ENCODE measurements at regions not wholly inside any gene's neighbourhood (a gene's known extent, or its start where the extent isn't known, plus 50 kb on each side); places are given as distances from the start of the nearest gene placed in this dataset.

GRCh38 chr12:61397668-61398067, 862.5 kb upstream of the USP15 start:
- no peak overlapping the region for H4K91ac ChIP-seq (ENCODE audit: low read length)
- no peak overlapping the region for H2AFZ ChIP-seq (ENCODE audit: low read depth, low read length)
- no peak overlapping the region for H3K4me2 ChIP-seq (ENCODE audit: low read length, poor library complexity, severe bottlenecking)
- H3K79me1 ChIP-seq (replicated peaks; ENCODE audit: low read length, poor library complexity, severe bottlenecking) = no peaks in the 10 kb centered on the region
- H3K36me3 ChIP-seq (ENCODE audit: control insufficient read depth in 1 of 2, insufficient read depth in 2 of 2, low read depth in 1 of 2, low read length in 2 of 2) = no peaks in the 10 kb centered on the region
- H3K27me3 ChIP-seq (ENCODE audit: control insufficient read depth in 1 of 2, insufficient read depth in 1 of 2, low read length in 2 of 2) = no peaks in the 10 kb centered on the region
- H3K9me3 ChIP-seq (ENCODE audit: control insufficient read depth, low read length) = peaks cover 2% of the 10 kb centered on the region
- H3K4me3 ChIP-seq (ENCODE audit: insufficient read depth in 1 of 2, low read depth in 1 of 2, low read length in 2 of 2) = no peak overlapping the region
- no peak for DNase-seq
- H2AK5ac ChIP-seq (ENCODE audit: low read length, severe bottlenecking) = no peak overlapping the region
- H2BK120ac ChIP-seq (ENCODE audit: low read depth, low read length) = no peak overlapping the region
- no peak overlapping the region for H2BK12ac ChIP-seq (ENCODE audit: low read length in 2 of 2)
- no peak overlapping the region for H3K9ac ChIP-seq (ENCODE audit: low read length)
- H2BK5ac ChIP-seq (ENCODE audit: low read depth, low read length, poor library complexity, severe bottlenecking) = no peak overlapping the region
- no peak overlapping the region for H3K23ac ChIP-seq (ENCODE audit: low read length in 2 of 2)
- no peak overlapping the region for H3K18ac ChIP-seq (ENCODE audit: low read depth in 1 of 2, low read length in 2 of 2)
- no peaks in the 10 kb centered on the region for H3K4me1 ChIP-seq (ENCODE audit: control insufficient read depth, insufficient read depth, low read depth, low read length)
- H3K14ac ChIP-seq (ENCODE audit: low read length in 2 of 2) = no peak overlapping the region
- H3K27ac ChIP-seq (ENCODE audit: low read length, poor library complexity, severe bottlenecking) = no peak overlapping the region
- H4K8ac ChIP-seq (ENCODE audit: low read length) = no peak overlapping the region
- no peak overlapping the region for H2BK15ac ChIP-seq (ENCODE audit: low read depth, poor library complexity, severe bottlenecking)
- no peak overlapping the region for H3K4ac ChIP-seq (ENCODE audit: low read depth in 1 of 2, low read length in 2 of 2)

- no peak overlapping the region for H3K4me2 ChIP-seq (ENCODE audit: low read length, poor library complexity, severe bottlenecking)
- no peaks in the 10 kb centered on the region for H3K36me3 ChIP-seq (ENCODE audit: control insufficient read depth in 1 of 2, insufficient read depth in 2 of 2, low read depth in 1 of 2, low read length in 2 of 2)
- no peak overlapping the region for H4K8ac ChIP-seq (ENCODE audit: low read length)
- no peak overlapping the region for H3K4me3 ChIP-seq (ENCODE audit: insufficient read depth in 1 of 2, low read depth in 1 of 2, low read length in 2 of 2)
- no peaks in the 10 kb centered on the region for H3K79me1 ChIP-seq (replicated peaks; ENCODE audit: low read length, poor library complexity, severe bottlenecking)
- H2BK12ac ChIP-seq (ENCODE audit: low read length in 2 of 2) = no peak overlapping the region
- no peak overlapping the region for H3K14ac ChIP-seq (ENCODE audit: low read length in 2 of 2)
- no peak overlapping the region for H3K4ac ChIP-seq (ENCODE audit: low read depth in 1 of 2, low read length in 2 of 2)
- H3K9ac ChIP-seq (ENCODE audit: low read length) = no peak overlapping the region
- no peaks in the 10 kb centered on the region for H3K27me3 ChIP-seq (ENCODE audit: control insufficient read depth in 1 of 2, insufficient read depth in 1 of 2, low read length in 2 of 2)
- no peak overlapping the region for H4K91ac ChIP-seq (ENCODE audit: low read length)
- no peak overlapping the region for H3K27ac ChIP-seq (ENCODE audit: low read length, poor library complexity, severe bottlenecking)
- no peak for DNase-seq
- no peaks in the 10 kb centered on the region for H3K4me1 ChIP-seq (ENCODE audit: control insufficient read depth, insufficient read depth, low read depth, low read length)
- H3K18ac ChIP-seq (ENCODE audit: low read depth in 1 of 2, low read length in 2 of 2) = no peak overlapping the region
- H3K9me3 ChIP-seq (ENCODE audit: control insufficient read depth, low read length) = peaks cover 8% of the 10 kb centered on the region
- H2BK5ac ChIP-seq (ENCODE audit: low read depth, low read length, poor library complexity, severe bottlenecking) = no peak overlapping the region
- no peak overlapping the region for H2BK15ac ChIP-seq (ENCODE audit: low read depth, poor library complexity, severe bottlenecking)
- 77% methylated on average over 2 of the region's 2 CpGs for WGBS
- H2AFZ ChIP-seq (ENCODE audit: low read depth, low read length) = no peak overlapping the region
- H2AK5ac ChIP-seq (ENCODE audit: low read length, severe bottlenecking) = no peak overlapping the region
- H2BK120ac ChIP-seq (ENCODE audit: low read depth, low read length) = no peak overlapping the region
- H3K23ac ChIP-seq (ENCODE audit: low read length in 2 of 2) = no peak overlapping the region
Measured at GRCh38 chr12:61412201-61412600, 848.0 kb upstream of the USP15 start.

GRCh38 chr12:61414470-61414869, 845.7 kb upstream of the USP15 start:
- Histone ChIP-seq H3K79me1 (replicated peaks; ENCODE audit: low read length, poor library complexity, severe bottlenecking) (no peaks in the 10 kb centered on the region), H3K4me2 (ENCODE audit: low read length, poor library complexity, severe bottlenecking) (no peak overlapping the region), H3K14ac (ENCODE audit: low read length in 2 of 2) (no peak overlapping the region), H3K9me3 (ENCODE audit: control insufficient read depth, low read length) (peaks cover 3% of the 10 kb centered on the region), H2AK5ac (ENCODE audit: low read length, severe bottlenecking) (no peak overlapping the region), H3K36me3 (ENCODE audit: control insufficient read depth in 1 of 2, insufficient read depth in 2 of 2, low read depth in 1 of 2, low read length in 2 of 2) (no peaks in the 10 kb centered on the region), H2BK5ac (ENCODE audit: low read depth, low read length, poor library complexity, severe bottlenecking) (no peak overlapping the region), H3K4me3 (ENCODE audit: insufficient read depth in 1 of 2, low read depth in 1 of 2, low read length in 2 of 2) (no peak overlapping the region), H3K27me3 (ENCODE audit: control insufficient read depth in 1 of 2, insufficient read depth in 1 of 2, low read length in 2 of 2) (no peaks in the 10 kb centered on the region), H3K18ac (ENCODE audit: low read depth in 1 of 2, low read length in 2 of 2) (no peak overlapping the region), H4K91ac (ENCODE audit: low read length) (no peak overlapping the region), H3K27ac (ENCODE audit: low read length, poor library complexity, severe bottlenecking) (no peak overlapping the region), H3K23ac (ENCODE audit: low read length in 2 of 2) (no peak overlapping the region), H3K4ac (ENCODE audit: low read depth in 1 of 2, low read length in 2 of 2) (no peak overlapping the region), H2BK12ac (ENCODE audit: low read length in 2 of 2) (no peak overlapping the region), H3K4me1 (ENCODE audit: control insufficient read depth, insufficient read depth, low read depth, low read length) (no peaks in the 10 kb centered on the region), H4K8ac (ENCODE audit: low read length) (no peak overlapping the region), H3K9ac (ENCODE audit: low read length) (no peak overlapping the region), H2BK120ac (ENCODE audit: low read depth, low read length) (no peak overlapping the region), H2BK15ac (ENCODE audit: low read depth, poor library complexity, severe bottlenecking) (no peak overlapping the region), H2AFZ (ENCODE audit: low read depth, low read length) (no peak overlapping the region)
- no peak for DNase-seq

- Histone ChIP-seq H2AK5ac (ENCODE audit: low read length, severe bottlenecking) (no peak overlapping the region), H2AFZ (ENCODE audit: low read depth, low read length) (no peak overlapping the region), H2BK12ac (ENCODE audit: low read length in 2 of 2) (no peak overlapping the region), H3K27me3 (ENCODE audit: control insufficient read depth in 1 of 2, insufficient read depth in 1 of 2, low read length in 2 of 2) (no peaks in the 10 kb centered on the region), H3K18ac (ENCODE audit: low read depth in 1 of 2, low read length in 2 of 2) (no peak overlapping the region), H3K36me3 (ENCODE audit: control insufficient read depth in 1 of 2, insufficient read depth in 2 of 2, low read depth in 1 of 2, low read length in 2 of 2) (no peaks in the 10 kb centered on the region), H3K4me1 (ENCODE audit: control insufficient read depth, insufficient read depth, low read depth, low read length) (no peaks in the 10 kb centered on the region), H3K4me2 (ENCODE audit: low read length, poor library complexity, severe bottlenecking) (no peak overlapping the region), H4K91ac (ENCODE audit: low read length) (no peak overlapping the region), H3K4me3 (ENCODE audit: insufficient read depth in 1 of 2, low read depth in 1 of 2, low read length in 2 of 2) (no peak overlapping the region), H2BK120ac (ENCODE audit: low read depth, low read length) (no peak overlapping the region), H2BK15ac (ENCODE audit: low read depth, poor library complexity, severe bottlenecking) (no peak overlapping the region), H3K23ac (ENCODE audit: low read length in 2 of 2) (no peak overlapping the region), H3K4ac (ENCODE audit: low read depth in 1 of 2, low read length in 2 of 2) (no peak overlapping the region), H2BK5ac (ENCODE audit: low read depth, low read length, poor library complexity, severe bottlenecking) (no peak overlapping the region), H3K9me3 (ENCODE audit: control insufficient read depth, low read length) (peaks cover 8% of the 10 kb centered on the region), H4K8ac (ENCODE audit: low read length) (no peak overlapping the region), H3K14ac (ENCODE audit: low read length in 2 of 2) (no peak overlapping the region), H3K79me1 (replicated peaks; ENCODE audit: low read length, poor library complexity, severe bottlenecking) (no peaks in the 10 kb centered on the region), H3K9ac (ENCODE audit: low read length) (no peak overlapping the region), H3K27ac (ENCODE audit: low read length, poor library complexity, severe bottlenecking) (no peak overlapping the region)
- DNase-seq = no peak
Measured at GRCh38 chr12:61422786-61423185, 837.4 kb upstream of the USP15 start.

Data from mesenchymal stem cell (in vitro differentiated cells and primary cell).